Transverse colon (tissue), 4 donors: ENCODE measurements at regions not wholly inside any gene's neighbourhood (a gene's known extent, or its start where the extent isn't known, plus 50 kb on each side); places are given as distances from the start of the nearest gene placed in this dataset.

Source experiments
- DNase-seq: peaks from one replicate; pipeline ENCODE4 v3.0.0-alpha.2; 2019
- H3K27ac ChIP-seq, 4 donors: fragments of 200-600 bp; sonication (generic); 2 replicates each; pipeline ENCODE4 v1.5.1; 2016 to 2018; ENCODE audit warnings: inconsistent platforms in 4 of 4
- H3K27me3 ChIP-seq: fragments of 200-600 bp; sonication (generic); 2 replicates; pipeline ENCODE4 v1.5.1; 2017; ENCODE audit warnings: inconsistent platforms
- H3K36me3 ChIP-seq, 4 donors: fragments of 200-600 bp; sonication (generic); 2 replicates each; pipeline ENCODE4 v1.5.1; 2017 to 2019; ENCODE audit warnings: inconsistent platforms in 4 of 4
- H3K4me1 ChIP-seq, 4 donors: fragments of 200-600 bp; sonication (generic); 2 replicates each; pipeline ENCODE4 v1.5.1; 2017 to 2020; ENCODE audit warnings: inconsistent platforms in 4 of 4
- H3K4me3 ChIP-seq, 4 donors: fragments of 200-600 bp; sonication (generic); 1 replicate in 1 of 4; 2 replicates in 3 of 4; pipeline versions ENCODE4 v1.5.1 to v1.6.1; 2017 to 2019; ENCODE audit warnings: inconsistent platforms in 4 of 4
- H3K9me3 ChIP-seq, 2 donors: fragments of 200-600 bp; sonication (generic); 2 replicates each; pipeline ENCODE4 v1.5.1; 2017 to 2019; ENCODE audit warnings: inconsistent platforms in 2 of 2
- EP300 ChIP-seq: sonication (generic); formaldehyde crosslinking; IDR thresholded peaks from one replicate; pipeline ENCODE4 v1.6.1; 2017; ENCODE audit warnings: antibody characterized with exemption, low read depth
- POLR2A ChIP-seq: fragments of 450-650 bp; IDR thresholded peaks from one replicate; pipeline ENCODE4 v1.6.1; 2016; ENCODE audit warnings: antibody characterized with exemption, mild to moderate bottlenecking, moderate library complexity
- POLR2AphosphoS5 ChIP-seq, 3 donors: sonication (generic); formaldehyde crosslinking; IDR thresholded peaks; one replicate each; pipeline ENCODE4 v1.6.1; 2016; ENCODE audit warnings: antibody characterized with exemption in 3 of 3
- WGBS, 2 donors: methylation state at CpG; one replicate each; pipeline ENCODE4 v1.1.5; 2018; ENCODE audit warnings: low coverage in 1 of 2; 5-methylcytosine and 5-hydroxymethylcytosine counted together
- in situ Hi-C, 4 donors: fragments of 200-750 bp; cut with MboI; loops; one replicate each; pipeline versions ENCODE4 v1.15.0 to v1.15.1; 2017; ENCODE audit warnings: low sequenced_read_pairs in 3 of 4, low pct_ligation_motif_present in 1 of 4, low pct_unique_long_range_greater_than_20kb in 1 of 4
- intact Hi-C: fragments of 100-400 bp; cut with DNase I; formaldehyde crosslinking; loops from one replicate; pipeline ENCODE4 v1.15.1; 2023; ENCODE audit warnings: low total_unique reads
- TF ChIP-seq, protein P1 (sequence below), 5 experiments: fragments of 200-600 bp in 3 of 5; fragments of 450-650 bp in 2 of 5; sonication (generic) in 3 of 5; IDR thresholded peaks; 1 replicate in 2 of 5; 2 replicates in 3 of 5; pipeline ENCODE4 v1.5.1; 2016 to 2017; ENCODE audit warnings: antibody characterized with exemption in 5 of 5, inconsistent platforms in 3 of 5, mild to moderate bottlenecking in 2 of 5, moderate library complexity in 1 of 5

DNA sequence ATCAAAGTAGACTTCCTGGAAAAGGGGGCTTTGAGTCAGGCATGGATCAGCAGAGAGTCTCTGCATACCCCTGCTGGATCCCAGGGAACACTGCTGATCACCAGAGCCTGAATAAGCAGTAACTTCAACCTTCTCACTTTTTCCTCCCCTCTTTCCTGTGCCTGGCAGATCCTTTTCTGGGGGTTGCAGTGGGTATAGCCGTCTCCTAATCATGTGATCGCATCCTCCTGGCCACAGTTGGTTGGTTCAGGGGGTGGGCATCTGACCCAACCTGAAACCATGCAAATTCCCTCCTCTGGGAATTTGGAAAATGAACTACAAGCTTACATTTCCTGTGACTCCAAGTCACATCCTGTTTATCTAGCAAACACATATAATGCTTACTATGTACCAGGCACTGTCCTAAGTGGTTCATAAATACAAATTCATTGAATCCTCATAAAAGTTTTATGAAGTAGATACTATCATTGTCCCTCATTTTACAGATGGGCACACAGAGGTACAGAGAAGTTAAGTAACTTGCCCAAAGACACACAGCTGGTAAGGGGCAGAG is 120.3 kb downstream of the AXIN2 start:
- intact Hi-C loops (loop anchor here (5.0 kb wide), 1 partner anchor 659 kb away; no protein-coding TSS in a partner anchor), in situ Hi-C loops (no loop called here)
- Histone ChIP-seq H3K4me3 (no peak overlapping the region), H3K27me3 (peaks cover 3% of the 10 kb centered on the region), H3K9me3 (no peaks in the 10 kb centered on the region), H3K36me3 (no peaks in the 10 kb centered on the region), H3K4me1 (no peaks in the 10 kb centered on the region), H3K27ac (no peak overlapping the region)
- WGBS, 2 donors: 67% methylated on average over 2 of the region's 2 CpGs; no CpG with 5 or more reads in 1 of the 2 donors
- no peak for DNase-seq
- TF ChIP-seq EP300 (no peak), POLR2A (no peak), POLR2AphosphoS5 (IDR thresholded peaks at IDR 0.05) (no peak)
- TF ChIP-seq, protein P1, sequence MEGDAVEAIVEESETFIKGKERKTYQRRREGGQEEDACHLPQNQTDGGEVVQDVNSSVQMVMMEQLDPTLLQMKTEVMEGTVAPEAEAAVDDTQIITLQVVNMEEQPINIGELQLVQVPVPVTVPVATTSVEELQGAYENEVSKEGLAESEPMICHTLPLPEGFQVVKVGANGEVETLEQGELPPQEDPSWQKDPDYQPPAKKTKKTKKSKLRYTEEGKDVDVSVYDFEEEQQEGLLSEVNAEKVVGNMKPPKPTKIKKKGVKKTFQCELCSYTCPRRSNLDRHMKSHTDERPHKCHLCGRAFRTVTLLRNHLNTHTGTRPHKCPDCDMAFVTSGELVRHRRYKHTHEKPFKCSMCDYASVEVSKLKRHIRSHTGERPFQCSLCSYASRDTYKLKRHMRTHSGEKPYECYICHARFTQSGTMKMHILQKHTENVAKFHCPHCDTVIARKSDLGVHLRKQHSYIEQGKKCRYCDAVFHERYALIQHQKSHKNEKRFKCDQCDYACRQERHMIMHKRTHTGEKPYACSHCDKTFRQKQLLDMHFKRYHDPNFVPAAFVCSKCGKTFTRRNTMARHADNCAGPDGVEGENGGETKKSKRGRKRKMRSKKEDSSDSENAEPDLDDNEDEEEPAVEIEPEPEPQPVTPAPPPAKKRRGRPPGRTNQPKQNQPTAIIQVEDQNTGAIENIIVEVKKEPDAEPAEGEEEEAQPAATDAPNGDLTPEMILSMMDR (IDR thresholded peaks at IDR 0.05): no peak

DNA sequence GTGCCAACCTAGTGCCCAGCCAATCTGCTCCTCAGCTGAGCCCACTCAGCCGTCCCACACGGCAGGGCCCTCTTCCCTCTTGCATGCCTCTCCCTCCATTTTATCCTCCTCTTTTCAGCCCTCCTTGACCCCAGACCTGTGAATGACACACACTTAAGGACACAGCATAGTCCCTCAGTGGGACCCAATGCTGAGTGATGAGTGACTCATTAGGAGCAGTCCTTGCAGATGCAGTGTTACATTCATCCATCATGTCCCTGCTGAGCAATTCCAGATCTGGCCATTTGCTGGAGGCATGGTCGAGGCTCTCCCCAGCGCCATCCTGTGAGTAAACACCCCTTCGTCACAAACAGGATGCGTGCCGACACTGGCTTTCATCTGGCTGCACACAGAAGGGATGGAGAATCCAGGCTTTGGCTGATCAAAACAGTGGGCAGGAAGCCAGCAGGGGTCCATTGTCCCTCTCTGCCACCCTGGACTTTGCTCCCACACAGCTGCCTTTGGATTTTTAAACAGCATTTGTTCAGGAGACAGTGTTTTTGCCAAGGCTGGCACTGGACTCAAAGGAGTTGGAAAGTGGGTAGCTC is 122.6 kb downstream of the AXIN2 start:
- no peak for TF ChIP-seq EP300
- TF ChIP-seq POLR2A: no peak
- TF ChIP-seq, protein P1 (IDR thresholded peaks at IDR 0.05): no peak
- TF ChIP-seq POLR2AphosphoS5 (IDR thresholded peaks at IDR 0.05): no peak
- in situ Hi-C loops: no loop called here
- no peaks in the 10 kb centered on the region for H3K36me3 ChIP-seq
- DNase-seq: no peak
- intact Hi-C loops: no loop called here
- no peak overlapping the region for H3K4me3 ChIP-seq
- peaks cover 0 to 4% (median 0%) of the 10 kb centered on the region in 4 donors for H3K4me1 ChIP-seq
- peaks cover 3% of the 10 kb centered on the region for H3K27me3 ChIP-seq
- H3K27ac ChIP-seq: no peak overlapping the region
- 24% methylated on average over 7 of the region's 7 CpGs; no CpG with 5 or more reads in 1 of the 2 donors for WGBS, 2 donors
- H3K9me3 ChIP-seq: no peaks in the 10 kb centered on the region

DNA sequence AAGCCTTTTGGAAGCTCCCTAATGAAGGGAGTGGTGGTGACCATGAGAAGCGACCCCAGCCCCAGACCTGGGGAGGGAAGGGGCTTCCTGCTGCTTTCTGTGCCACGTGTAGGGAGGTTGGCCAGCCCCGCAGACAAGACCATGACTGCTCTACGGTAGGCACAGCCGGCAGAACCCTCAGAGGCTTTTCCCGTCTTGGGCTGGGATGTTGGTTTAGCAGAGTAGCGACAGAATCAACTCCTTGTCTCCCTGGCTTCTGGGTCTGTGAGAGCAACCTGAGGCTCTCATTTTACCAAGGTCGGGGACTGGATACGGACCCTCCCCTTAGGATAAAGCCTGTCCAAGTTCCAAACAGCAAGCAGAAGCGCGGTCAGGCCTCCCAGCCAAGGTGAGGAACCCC is 123.3 kb downstream of the AXIN2 start:
- DNase-seq: no peak
- peaks cover 0 to 4% (median 0%) of the 10 kb centered on the region in 4 donors for H3K4me1 ChIP-seq
- intact Hi-C loops (no loop called here), in situ Hi-C loops (no loop called here)
- no peak overlapping the region for H3K4me3 ChIP-seq
- no peaks in the 10 kb centered on the region for H3K36me3 ChIP-seq
- no peak overlapping the region for H3K27ac ChIP-seq
- H3K27me3 ChIP-seq: peaks cover 3% of the 10 kb centered on the region
- H3K9me3 ChIP-seq: peaks cover 0 to 4% of the 10 kb centered on the region in 2 donors
- 77% methylated on average over 11 of the region's 11 CpGs; no CpG with 5 or more reads in 1 of the 2 donors for WGBS, 2 donors
- TF ChIP-seq POLR2A (no peak), EP300 (no peak), POLR2AphosphoS5 (IDR thresholded peaks at IDR 0.05) (no peak)
- TF ChIP-seq, protein P1 (IDR thresholded peaks at IDR 0.05): no peak

DNA sequence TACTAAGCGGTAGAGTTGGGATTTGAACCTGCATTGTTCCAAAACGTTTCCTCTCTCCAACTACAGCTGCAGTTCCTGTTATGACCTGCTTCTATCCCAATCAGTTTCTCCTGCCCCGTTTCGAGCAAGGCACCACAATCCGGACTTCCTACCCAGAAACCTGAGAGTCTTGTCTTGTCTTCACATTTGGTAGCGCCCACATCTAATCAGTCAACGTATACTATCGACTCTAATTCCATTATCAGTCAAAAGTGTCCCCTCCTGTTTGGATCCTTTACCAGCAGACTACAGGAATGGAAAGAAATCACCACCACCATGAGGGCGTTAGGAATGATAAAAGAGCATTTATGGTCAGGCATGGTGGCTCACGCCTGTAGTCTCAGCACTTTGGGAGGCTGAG is 124.6 kb downstream of the AXIN2 start:
- 76 to 81% methylated on average over 10 of the region's 10 CpGs for whole genome bisulfite sequencing, 2 donors
- Histone ChIP-seq H3K4me3 (no peak overlapping the region), H3K9me3 (peaks cover 4 to 6% of the 10 kb centered on the region in 2 donors), H3K27me3 (peaks cover 3% of the 10 kb centered on the region), H3K4me1 (peaks cover 0 to 4% (median 0%) of the 10 kb centered on the region in 4 donors), H3K27ac (no peak overlapping the region), H3K36me3 (no peaks in the 10 kb centered on the region)
- intact Hi-C loops (no loop called here), in situ Hi-C loops (no loop called here)
- TF ChIP-seq, protein P1 (IDR thresholded peaks at IDR 0.05): no peak
- TF ChIP-seq POLR2A (no peak), EP300 (no peak), POLR2AphosphoS5 (IDR thresholded peaks at IDR 0.05) (no peak)
- no peak for DNase-seq
